ENCODE measurements at regions not wholly inside any gene's neighbourhood (a gene's known extent, or its start where the extent isn't known, plus 50 kb on each side); places are given as distances from the start of the nearest gene placed in this dataset.
"Not testable (repeated sequence)": the region's sequence is repeated elsewhere in the genome, so short reads cannot be mapped to it uniquely, and the experiment has no call there.

GRCh38 chr13:20297181-20297580 is 65.1 kb upstream of the GJB6 start:
- H3K4me3 ChIP-seq: no peak overlapping the region
- no peaks in the 10 kb centered on the region for H3K36me3 ChIP-seq
- TF ChIP-seq CTCF (IDR thresholded peaks at IDR 0.05) (no peak), POLR2A (IDR thresholded peaks at IDR 0.05; ENCODE audit: low read depth) (no peak), POLR2AphosphoS5 (IDR thresholded peaks at IDR 0.05) (no peak), EP300 (IDR thresholded peaks at IDR 0.05) (no peak)
- WGBS: 74% methylated on average over 3 of the region's 3 CpGs
- H3K27me3 ChIP-seq: peaks cover 0 to 33% (median 8%) of the 10 kb centered on the region in 4 donors
- DNase-seq (ENCODE audit: extremely low spot score): no peak
- intact Hi-C loops (cut with DNase I): no loop called here
- H3K4me1 ChIP-seq: peaks cover 0 to 9% (median 4%) of the 10 kb centered on the region in 4 donors
- no peak overlapping the region for H3K27ac ChIP-seq (replicated peaks in 1 of 4)
- H3K9me3 ChIP-seq: no peaks in the 10 kb centered on the region

- Histone ChIP-seq H3K4me3 (no peak overlapping the region), H3K9me3 (no peaks in the 10 kb centered on the region), H3K36me3 (no peaks in the 10 kb centered on the region), H3K27ac (replicated peaks in 1 of 4) (no peak overlapping the region), H3K27me3 (peaks cover 0 to 21% (median 0%) of the 10 kb centered on the region in 4 donors), H3K4me1 (no peaks in the 10 kb centered on the region)
- DNase-seq (ENCODE audit: extremely low spot score): no peak
- TF ChIP-seq POLR2AphosphoS5 (IDR thresholded peaks at IDR 0.05) (no peak), EP300 (IDR thresholded peaks at IDR 0.05) (no peak), CTCF (IDR thresholded peaks at IDR 0.05) (no peak), POLR2A (IDR thresholded peaks at IDR 0.05; ENCODE audit: low read depth) (no peak)
- intact Hi-C loops (cut with DNase I): no loop called here
- 83% methylated on average over 8 of the region's 8 CpGs for WGBS
Measured at GRCh38 chr13:20295956-20296355, 63.8 kb upstream of the GJB6 start.

GRCh38 chr13:20294497-20294896 is 62.4 kb upstream of the GJB6 start:
- peaks cover 0 to 15% (median 0%) of the 10 kb centered on the region in 4 donors for H3K27me3 ChIP-seq
- no peak overlapping the region for H3K27ac ChIP-seq (replicated peaks in 1 of 4)
- TF ChIP-seq CTCF (IDR thresholded peaks at IDR 0.05) (no peak), EP300 (IDR thresholded peaks at IDR 0.05) (no peak), POLR2A (IDR thresholded peaks at IDR 0.05; ENCODE audit: low read depth) (no peak), POLR2AphosphoS5 (IDR thresholded peaks at IDR 0.05) (no peak)
- intact Hi-C loops (cut with DNase I): no loop called here
- no peaks in the 10 kb centered on the region for H3K4me1 ChIP-seq
- H3K9me3 ChIP-seq: no peaks in the 10 kb centered on the region
- H3K4me3 ChIP-seq: no peak overlapping the region
- no peak for DNase-seq (ENCODE audit: extremely low spot score)
- 66% methylated on average over 3 of the region's 3 CpGs for WGBS
- no peaks in the 10 kb centered on the region for H3K36me3 ChIP-seq

- H3K27ac ChIP-seq (replicated peaks in 1 of 4); H3K9me3 ChIP-seq; H3K36me3 ChIP-seq; DNase-seq (ENCODE audit: extremely low spot score); H3K4me1 ChIP-seq; intact Hi-C loops (cut with DNase I); H3K4me3 ChIP-seq: not testable (repeated sequence)
- WGBS: 99% methylated on average over 29 of the region's 30 CpGs
- H3K27me3 ChIP-seq: peaks cover 0 to 11% (median 0%) of the 10 kb centered on the region in 4 donors
Measured at GRCh38 chr13:20292301-20292700, 60.2 kb upstream of the GJB6 start.

GRCh38 chr13:20291675-20292074 is 59.6 kb upstream of the GJB6 start:
- Histone ChIP-seq H3K4me1 (no peaks in the 10 kb centered on the region), H3K9me3 (peaks cover 0 to 4% (median 2%) of the 10 kb centered on the region in 4 donors), H3K27ac (replicated peaks in 1 of 4) (no peak overlapping the region), H3K27me3 (peaks cover 0 to 11% (median 0%) of the 10 kb centered on the region in 4 donors), H3K4me3 (no peak overlapping the region), H3K36me3 (no peaks in the 10 kb centered on the region)
- TF ChIP-seq POLR2AphosphoS5 (IDR thresholded peaks at IDR 0.05): no peak
- 70% methylated on average over 5 of the region's 5 CpGs for WGBS
- intact Hi-C loops (cut with DNase I): no loop called here
- no peak for DNase-seq (ENCODE audit: extremely low spot score)

GRCh38 chr13:20291037-20291436 is 58.9 kb upstream of the GJB6 start:
- no peaks in the 10 kb centered on the region for H3K36me3 ChIP-seq
- no peak for DNase-seq (ENCODE audit: extremely low spot score)
- TF ChIP-seq POLR2A (IDR thresholded peaks at IDR 0.05; ENCODE audit: low read depth) (no peak), EP300 (IDR thresholded peaks at IDR 0.05) (no peak)
- H3K27me3 ChIP-seq: peaks cover 0 to 11% (median 0%) of the 10 kb centered on the region in 4 donors
- peaks cover 0 to 10% (median 7%) of the 10 kb centered on the region in 4 donors for H3K9me3 ChIP-seq
- WGBS: 74% methylated on average over 7 of the region's 7 CpGs
- H3K27ac ChIP-seq (replicated peaks in 1 of 4): no peak overlapping the region
- no peaks in the 10 kb centered on the region for H3K4me1 ChIP-seq
- intact Hi-C loops (cut with DNase I): no loop called here
- H3K4me3 ChIP-seq: no peak overlapping the region

Data from esophagus muscularis mucosa (tissue), 4 donors.